IMR-90 (cell line): ENCODE measurements at regions not wholly inside any gene's neighbourhood (a gene's known extent, or its start where the extent isn't known, plus 50 kb on each side); places are given as distances from the start of the nearest gene placed in this dataset.

ENCODE experiments used
- ATAC-seq: fragments of 200-7000 bp; cut with Tn5 transposase; 2 replicates; pipeline ENCODE4 v1.9.1; 2020; ENCODE audit warnings: low read depth, mild to moderate bottlenecking, moderate library complexity
- BruUV-seq: library from RNA; stranded (reverse); fragments of 400-500 nt; replicated peaks from 2 replicates; lab custom pipeline; 2021; lab: Mats Ljungman, UMichigan
- CTCF ChIA-PET: fragments of 300-600 bp; formaldehyde crosslinking; extraction: SDS; loops from one replicate; lab custom pipeline; 2021; ENCODE audit warnings: antibody characterized with exemption; lab: Yijun Ruan, JAX
- POLR2A ChIA-PET: fragments of 300-600 bp; sonication (Branson Sonifier 250); formaldehyde crosslinking; loops from one replicate; lab custom pipeline; 2022; ENCODE audit warnings: antibody characterized with exemption; ENCODE audit not compliant: unreplicated experiment; lab: Charles Lee
- DNase-seq: peaks from one replicate; pipeline ENCODE4 v3.0.0; 2013
- H2AFZ ChIP-seq: replicated peaks from 2 replicates; pipeline ENCODE3; 2013; ENCODE audit warnings: low read length, mild to moderate bottlenecking; ENCODE audit not compliant: poor library complexity
- H2AK5ac ChIP-seq: 2 replicates; pipeline ENCODE4 v1.6.1; 2013; ENCODE audit warnings: low read depth, low read length, inconsistent platforms
- H2AK9ac ChIP-seq: replicated peaks from 2 replicates; pipeline ENCODE3; 2013; ENCODE audit warnings: mild to moderate bottlenecking, low read depth, low read length, moderate library complexity; ENCODE audit not compliant: poor library complexity
- H2BK120ac ChIP-seq: 2 replicates; pipeline ENCODE4 v1.6.1; 2013; ENCODE audit warnings: low read depth, low read length, inconsistent platforms
- H2BK15ac ChIP-seq: 3 replicates; pipeline ENCODE4 v1.6.1; 2013; ENCODE audit warnings: low read depth, low read length, inconsistent platforms
- H2BK20ac ChIP-seq: 2 replicates; pipeline ENCODE4 v1.6.1; 2013; ENCODE audit warnings: low read depth, mild to moderate bottlenecking, inconsistent platforms, low read length, moderate library complexity
- H2BK5ac ChIP-seq: 2 replicates; pipeline ENCODE4 v1.6.1; 2013; ENCODE audit warnings: mild to moderate bottlenecking, low read depth, low read length, inconsistent platforms; ENCODE audit not compliant: poor library complexity, severe bottlenecking
- H3K14ac ChIP-seq: replicated peaks from 2 replicates; pipeline ENCODE4 v1.6.1; 2013; ENCODE audit warnings: low read depth, low read length, inconsistent platforms
- H3K18ac ChIP-seq: 2 replicates; pipeline ENCODE4 v1.6.1; 2013; ENCODE audit warnings: low read depth, low read length, control low read depth
- H3K23ac ChIP-seq: 2 replicates; pipeline ENCODE4 v1.6.1; 2013; ENCODE audit warnings: low read depth, low read length, inconsistent platforms
- H3K27ac ChIP-seq: 2 replicates; pipeline ENCODE4 v1.5.1; 2013; ENCODE audit warnings: mild to moderate bottlenecking, control low read depth, low read length; ENCODE audit not compliant: insufficient read depth
- H3K27me3 ChIP-seq: 2 replicates; pipeline ENCODE4 v1.6.1; 2013; ENCODE audit warnings: low read length; ENCODE audit not compliant: control insufficient read depth, insufficient read depth
- H3K36me3 ChIP-seq: 2 replicates; pipeline ENCODE4 v1.6.1; 2013; ENCODE audit warnings: low read length, mixed read lengths; ENCODE audit not compliant: control insufficient read depth, insufficient read depth
- H3K4ac ChIP-seq: 2 replicates; pipeline ENCODE4 v1.6.1; 2013; ENCODE audit warnings: low read depth, low read length, inconsistent platforms
- H3K4me1 ChIP-seq: 2 replicates; pipeline ENCODE4 v1.6.1; 2013; ENCODE audit warnings: low read length, mixed read lengths; ENCODE audit not compliant: control insufficient read depth, insufficient read depth
- H3K4me2 ChIP-seq: 2 replicates; pipeline ENCODE4 v1.6.1; 2013; ENCODE audit warnings: low read depth, mild to moderate bottlenecking, control low read depth, low read length, moderate library complexity
- H3K4me3 ChIP-seq: 2 replicates; pipeline ENCODE4 v1.5.1; 2013; ENCODE audit warnings: low read depth, mild to moderate bottlenecking, control low read depth, low read length, moderate library complexity; ENCODE audit not compliant: insufficient read depth
- H3K56ac ChIP-seq: 2 replicates; pipeline ENCODE4 v1.6.1; 2013; ENCODE audit warnings: low read length, inconsistent platforms; ENCODE audit not compliant: insufficient read depth; ENCODE audit errors: extremely low read depth
- H3K79me1 ChIP-seq, 2 experiments: 2 replicates each; pipeline ENCODE4 v1.6.1; 2013; ENCODE audit warnings: low read length in 2 of 2, inconsistent platforms in 1 of 2, low read depth in 1 of 2
- H3K9ac ChIP-seq: 2 replicates; pipeline ENCODE4 v1.6.1; 2013; ENCODE audit warnings: low read depth, low read length, control low read depth
- H3K9me1 ChIP-seq: 2 replicates; pipeline ENCODE4 v1.6.1; 2013; ENCODE audit warnings: low read length, inconsistent platforms; ENCODE audit not compliant: insufficient read depth
- H3K9me3 ChIP-seq: 2 replicates; pipeline ENCODE4 v1.6.1; 2013; ENCODE audit warnings: low read length; ENCODE audit not compliant: control insufficient read depth, insufficient read depth
- H4K20me1 ChIP-seq: 2 replicates; pipeline ENCODE4 v1.6.1; 2013; ENCODE audit warnings: low read length, inconsistent platforms; ENCODE audit not compliant: insufficient read depth
- H4K5ac ChIP-seq: 2 replicates; pipeline ENCODE4 v1.6.1; 2013; ENCODE audit warnings: mild to moderate bottlenecking, low read depth, low read length, control low read depth
- H4K8ac ChIP-seq, 2 experiments: 2 replicates each; pipeline ENCODE4 v1.6.1; 2013; ENCODE audit warnings: low read depth in 2 of 2, low read length in 2 of 2, control low read depth in 1 of 2, inconsistent platforms in 1 of 2
- H4K91ac ChIP-seq: 2 replicates; pipeline ENCODE4 v1.6.1; 2013; ENCODE audit warnings: low read depth, low read length, inconsistent platforms; ENCODE audit not compliant: insufficient read depth
- BHLHE40 ChIP-seq: fragments of 150-350 bp; IDR thresholded peaks from 2 replicates; pipeline ENCODE4 v1.6.1; 2016; ENCODE audit warnings: mild to moderate bottlenecking, low read depth, low read length
- CEBPB ChIP-seq: IDR thresholded peaks from 2 replicates; pipeline ENCODE4 v1.6.1; 2012; ENCODE audit warnings: low read depth, low read length, improper control_type of control experiment
- CHD1 ChIP-seq: IDR thresholded peaks from 2 replicates; pipeline ENCODE4 v1.6.1; 2012; ENCODE audit warnings: low read depth, low read length, improper control_type of control experiment
- FOS ChIP-seq: fragments of 150-350 bp; IDR thresholded peaks from 2 replicates; pipeline ENCODE4 v1.6.1; 2016; ENCODE audit warnings: low read depth, low read length
- MAFK ChIP-seq: IDR thresholded peaks from 2 replicates; pipeline ENCODE4 v1.6.1; 2012; ENCODE audit warnings: low read depth, low read length, improper control_type of control experiment
- MAZ ChIP-seq: IDR thresholded peaks from 2 replicates; pipeline ENCODE4 v1.6.1; 2012; ENCODE audit warnings: low read depth, mild to moderate bottlenecking, low read length, improper control_type of control experiment, moderate library complexity, borderline replicate concordance
- MXI1 ChIP-seq: IDR thresholded peaks from 2 replicates; pipeline ENCODE4 v1.6.1; 2012; ENCODE audit warnings: low read depth, mild to moderate bottlenecking, low read length, moderate library complexity, borderline replicate concordance
- NFE2L2 ChIP-seq: fragments of 150-350 bp; IDR thresholded peaks from 2 replicates; pipeline ENCODE4 v1.6.1; 2016; ENCODE audit warnings: low read depth, mild to moderate bottlenecking, low read length
- POLR2A ChIP-seq: IDR thresholded peaks from 2 replicates; pipeline ENCODE4 v1.6.1; 2012; ENCODE audit warnings: mild to moderate bottlenecking, low read depth, low read length
- RAD21 ChIP-seq: IDR thresholded peaks from 2 replicates; pipeline ENCODE4 v1.6.1; 2012; ENCODE audit warnings: low read length, improper control_type of control experiment
- RCOR1 ChIP-seq: IDR thresholded peaks from 2 replicates; pipeline ENCODE4 v1.6.1; 2012; ENCODE audit warnings: mild to moderate bottlenecking, low read length, improper control_type of control experiment; ENCODE audit not compliant: insufficient replicate concordance
- RFX5 ChIP-seq: IDR thresholded peaks from 2 replicates; pipeline ENCODE4 v1.8.0; 2012; ENCODE audit warnings: low read depth, mild to moderate bottlenecking, low read length, moderate library complexity
- SMC3 ChIP-seq: fragments of 150-350 bp; IDR thresholded peaks from 2 replicates; pipeline ENCODE4 v1.6.1; 2016; ENCODE audit warnings: low read depth, mild to moderate bottlenecking, antibody characterized with exemption, low read length, moderate library complexity
- USF2 ChIP-seq: fragments of 150-350 bp; IDR thresholded peaks from 2 replicates; pipeline ENCODE4 v1.6.1; 2017; ENCODE audit warnings: mild to moderate bottlenecking, antibody characterized with exemption, low read length, low read depth
- WGBS, 2 experiments: methylation state at CpG; one replicate each; pipeline versions ENCODE4 v1.1.5 to v1.1.7; 2013; ENCODE audit warnings: missing lambda C conversion rate in 2 of 2; ENCODE audit not compliant: insufficient read length in 1 of 2; ENCODE audit errors: extremely low coverage in 2 of 2; 5-methylcytosine and 5-hydroxymethylcytosine counted together
- dilution Hi-C: fragments of 300-500 bp; cut with HindIII; formaldehyde crosslinking; loops from one replicate; pipeline ENCODE4 v1.14.3; 2018; ENCODE audit warnings: low sequenced_read_pairs; ENCODE audit not compliant: unreplicated experiment
- in situ Hi-C: fragments of 300-500 bp; cut with MboI; formaldehyde crosslinking; loops from 3 replicates; pipeline ENCODE4 v1.14.3; 2019; ENCODE audit warnings: low sequenced_read_pairs, inconsistent platforms, mixed read lengths
- intact Hi-C: fragments of 100-400 bp; cut with micrococcal nuclease; formaldehyde crosslinking; loops from 2 replicates; pipeline ENCODE4 v1.10.0; 2022
- TF ChIP-seq, protein P1 (sequence below): conservative IDR thresholded peaks from 2 replicates; pipeline ENCODE4 v1.5.1; 2012; ENCODE audit warnings: mild to moderate bottlenecking, low read depth, low read length, improper control_type of control experiment
- TF ChIP-seq, protein P2 (sequence below): fragments of 150-350 bp; IDR thresholded peaks from 2 replicates; pipeline ENCODE4 v1.6.1; 2016; ENCODE audit warnings: low read depth, mild to moderate bottlenecking, low read length, moderate library complexity, borderline replicate concordance

- Histone ChIP-seq H3K4me1 (no peaks in the 10 kb centered on the region), H3K4me2 (no peak overlapping the region), H3K27ac (no peak overlapping the region), H3K14ac (no peak overlapping the region), H3K23ac (no peak overlapping the region), H3K36me3 (no peaks in the 10 kb centered on the region), H2BK15ac (no peak overlapping the region), H2AFZ (no peak overlapping the region), H3K4ac (no peak overlapping the region), H3K18ac (no peak overlapping the region), H3K4me3 (no peak overlapping the region), H2BK120ac (no peak overlapping the region), H4K91ac (no peak overlapping the region), H2AK5ac (no peak overlapping the region), H3K9me1 (no peaks in the 10 kb centered on the region), H3K27me3 (no peaks in the 10 kb centered on the region), H3K56ac (no peak overlapping the region), H4K8ac (no peak overlapping the region), H3K9me3 (no peaks in the 10 kb centered on the region), H3K9ac (no peak overlapping the region), H4K5ac (no peak overlapping the region), H2BK20ac (no peak overlapping the region), H2BK5ac (no peak overlapping the region), H3K79me1 (no peaks in the 10 kb centered on the region), H2AK9ac (no peak overlapping the region), H4K20me1 (no peaks in the 10 kb centered on the region)
- no CpG with 5 or more reads among the region's 1 CpG for WGBS, 2 experiments
- DNase-seq (no peak), ATAC-seq (no peak)
- dilution Hi-C loops (no loop called here), in situ Hi-C loops (no loop called here), intact Hi-C loops (no loop called here)
- CTCF ChIA-PET, result no interaction called here
- POLR2A ChIA-PET, result no interaction called here
- BruUV-seq, result no TSS peak
- no peak for TF ChIP-seq RFX5
- no peak for TF ChIP-seq MXI1
- TF ChIP-seq MAFK, result no peak
- TF ChIP-seq USF2, result no peak
- no peak for TF ChIP-seq NFE2L2
- TF ChIP-seq SMC3, result no peak
- no peak for TF ChIP-seq CHD1
- TF ChIP-seq CEBPB, result no peak
- no peak for TF ChIP-seq RCOR1
- no peak for TF ChIP-seq BHLHE40
- TF ChIP-seq, protein P1, sequence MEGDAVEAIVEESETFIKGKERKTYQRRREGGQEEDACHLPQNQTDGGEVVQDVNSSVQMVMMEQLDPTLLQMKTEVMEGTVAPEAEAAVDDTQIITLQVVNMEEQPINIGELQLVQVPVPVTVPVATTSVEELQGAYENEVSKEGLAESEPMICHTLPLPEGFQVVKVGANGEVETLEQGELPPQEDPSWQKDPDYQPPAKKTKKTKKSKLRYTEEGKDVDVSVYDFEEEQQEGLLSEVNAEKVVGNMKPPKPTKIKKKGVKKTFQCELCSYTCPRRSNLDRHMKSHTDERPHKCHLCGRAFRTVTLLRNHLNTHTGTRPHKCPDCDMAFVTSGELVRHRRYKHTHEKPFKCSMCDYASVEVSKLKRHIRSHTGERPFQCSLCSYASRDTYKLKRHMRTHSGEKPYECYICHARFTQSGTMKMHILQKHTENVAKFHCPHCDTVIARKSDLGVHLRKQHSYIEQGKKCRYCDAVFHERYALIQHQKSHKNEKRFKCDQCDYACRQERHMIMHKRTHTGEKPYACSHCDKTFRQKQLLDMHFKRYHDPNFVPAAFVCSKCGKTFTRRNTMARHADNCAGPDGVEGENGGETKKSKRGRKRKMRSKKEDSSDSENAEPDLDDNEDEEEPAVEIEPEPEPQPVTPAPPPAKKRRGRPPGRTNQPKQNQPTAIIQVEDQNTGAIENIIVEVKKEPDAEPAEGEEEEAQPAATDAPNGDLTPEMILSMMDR, result no peak
- TF ChIP-seq MAZ, result no peak
- TF ChIP-seq FOS, result no peak
- TF ChIP-seq, protein P2, sequence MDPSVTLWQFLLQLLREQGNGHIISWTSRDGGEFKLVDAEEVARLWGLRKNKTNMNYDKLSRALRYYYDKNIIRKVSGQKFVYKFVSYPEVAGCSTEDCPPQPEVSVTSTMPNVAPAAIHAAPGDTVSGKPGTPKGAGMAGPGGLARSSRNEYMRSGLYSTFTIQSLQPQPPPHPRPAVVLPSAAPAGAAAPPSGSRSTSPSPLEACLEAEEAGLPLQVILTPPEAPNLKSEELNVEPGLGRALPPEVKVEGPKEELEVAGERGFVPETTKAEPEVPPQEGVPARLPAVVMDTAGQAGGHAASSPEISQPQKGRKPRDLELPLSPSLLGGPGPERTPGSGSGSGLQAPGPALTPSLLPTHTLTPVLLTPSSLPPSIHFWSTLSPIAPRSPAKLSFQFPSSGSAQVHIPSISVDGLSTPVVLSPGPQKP, result no peak
- no peak for TF ChIP-seq POLR2A
- TF ChIP-seq RAD21, result no peak
Measured at GRCh38 chr4:106650701-106651100, 282.1 kb upstream of the GIMD1 start.
